ENCODE measurements at regions not wholly inside any gene's neighbourhood (a gene's known extent, or its start where the extent isn't known, plus 50 kb on each side); places are given as distances from the start of the nearest gene placed in this dataset.

DNA sequence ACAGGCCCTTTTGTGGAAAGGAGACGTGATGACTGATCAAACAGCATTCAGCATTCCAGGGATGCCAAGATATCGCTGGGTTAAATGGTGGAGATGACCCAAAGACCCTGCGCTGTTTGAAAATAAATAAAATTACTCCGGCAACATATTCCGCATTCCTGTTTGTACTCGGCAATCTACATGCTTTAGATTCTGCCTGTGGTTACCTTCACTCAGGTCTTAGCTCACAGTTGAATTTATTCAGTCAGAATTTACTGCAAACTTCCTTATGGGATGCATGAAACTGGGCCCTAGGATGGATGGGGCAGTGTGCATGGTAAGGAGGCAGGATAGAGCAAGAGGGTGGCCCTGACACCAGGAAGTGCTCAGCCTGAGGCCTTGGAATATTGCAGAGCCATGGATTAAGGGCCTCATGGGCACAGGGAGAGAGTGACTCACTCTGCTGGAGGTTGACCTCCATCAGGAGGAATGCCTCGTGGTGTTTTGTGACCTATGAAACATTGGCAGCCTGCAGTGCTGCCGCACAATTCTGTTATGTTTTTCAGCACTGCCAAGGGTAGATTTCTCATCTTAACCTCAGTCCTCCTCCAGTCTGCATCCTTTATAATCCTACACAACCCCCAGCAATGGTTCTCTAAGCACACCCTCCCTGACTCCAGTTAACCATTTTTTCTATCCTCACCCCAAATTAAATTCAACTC lies 321.4 kb downstream of the IRS1 start (continued):
- TF ChIP-seq MXD4 (CRISPR knock-in tag; IDR thresholded peaks at IDR 0.05) (no peak; the same call in 1 of the 2 replicates), CREB1 (IDR thresholded peaks at IDR 0.05) (no peak), CREB1 (CRISPR knock-in tag; IDR thresholded peaks at IDR 0.05) (no peak), AKAP8 (CRISPR knock-in tag; IDR thresholded peaks at IDR 0.05) (no peak), SIN3A (IDR thresholded peaks at IDR 0.05; ENCODE audit: borderline replicate concordance, low read depth, low read length) (no peak), ZNF30 (CRISPR knock-in tag; IDR thresholded peaks at IDR 0.05) (no peak), PATZ1 (CRISPR knock-in tag; IDR thresholded peaks at IDR 0.05) (no peak; the same call in 1 of the 2 replicates), ZNF556 (CRISPR knock-in tag; IDR thresholded peaks at IDR 0.05; ENCODE audit: borderline replicate concordance) (no peak), SIN3B (IDR thresholded peaks at IDR 0.05; ENCODE audit: low read length) (no peak), ZBTB7A (CRISPR knock-in tag; IDR thresholded peaks at IDR 0.05) (no peak), ZBTB8A (CRISPR knock-in tag; IDR thresholded peaks at IDR 0.05; ENCODE audit: borderline replicate concordance, low read depth) (no peak), RAD51 (IDR thresholded peaks at IDR 0.05; ENCODE audit: borderline replicate concordance) (no peak), CERS6 (CRISPR knock-in tag; IDR thresholded peaks at IDR 0.05) (no peak), ZNF883 (CRISPR knock-in tag; IDR thresholded peaks at IDR 0.05; ENCODE audit: not compliant biosample characterization) (no peak), RBM22 (optimal IDR thresholded peaks at IDR 0.05; ENCODE audit: low read length) (no peak), ZNF7 (CRISPR knock-in tag; IDR thresholded peaks at IDR 0.05) (peak; percentile 47; the same call in 1 of the 2 replicates), PAX8 (CRISPR knock-in tag; IDR thresholded peaks at IDR 0.05; ENCODE audit: borderline replicate concordance) (no peak), ZMAT3 (CRISPR knock-in tag; conservative IDR thresholded peaks at IDR 0.05) (peak; percentile 62; the same call in 1 of the 2 replicates), CREB3 (CRISPR knock-in tag; IDR thresholded peaks at IDR 0.05) (peak; percentile 22; the same call in 1 of the 2 replicates), ZNF225 (CRISPR knock-in tag; IDR thresholded peaks at IDR 0.05) (no peak), ZNF570 (CRISPR knock-in tag; IDR thresholded peaks at IDR 0.05; ENCODE audit: borderline replicate concordance) (no peak), SP5 (CRISPR knock-in tag; IDR thresholded peaks at IDR 0.05; ENCODE audit: borderline replicate concordance, low read depth) (0 out of 2 replicates have a peak, but pooled peaks have one; percentile 33), ZNF547 (CRISPR knock-in tag; IDR thresholded peaks at IDR 0.05) (no peak), ZBTB38 (CRISPR knock-in tag; IDR thresholded peaks at IDR 0.05) (peak; percentile 80; the same call in 1 of the 2 replicates), ZNF224 (CRISPR knock-in tag; IDR thresholded peaks at IDR 0.05) (0 out of 2 replicates have a peak, but pooled peaks have one; percentile 28)
- TF ChIP-seq, protein P1, sequence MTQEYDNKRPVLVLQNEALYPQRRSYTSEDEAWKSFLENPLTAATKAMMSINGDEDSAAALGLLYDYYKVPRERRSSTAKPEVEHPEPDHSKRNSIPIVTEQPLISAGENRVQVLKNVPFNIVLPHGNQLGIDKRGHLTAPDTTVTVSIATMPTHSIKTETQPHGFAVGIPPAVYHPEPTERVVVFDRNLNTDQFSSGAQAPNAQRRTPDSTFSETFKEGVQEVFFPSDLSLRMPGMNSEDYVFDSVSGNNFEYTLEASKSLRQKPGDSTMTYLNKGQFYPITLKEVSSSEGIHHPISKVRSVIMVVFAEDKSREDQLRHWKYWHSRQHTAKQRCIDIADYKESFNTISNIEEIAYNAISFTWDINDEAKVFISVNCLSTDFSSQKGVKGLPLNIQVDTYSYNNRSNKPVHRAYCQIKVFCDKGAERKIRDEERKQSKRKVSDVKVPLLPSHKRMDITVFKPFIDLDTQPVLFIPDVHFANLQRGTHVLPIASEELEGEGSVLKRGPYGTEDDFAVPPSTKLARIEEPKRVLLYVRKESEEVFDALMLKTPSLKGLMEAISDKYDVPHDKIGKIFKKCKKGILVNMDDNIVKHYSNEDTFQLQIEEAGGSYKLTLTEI (CRISPR knock-in tag; conservative IDR thresholded peaks at IDR 0.05): no peak
